HEK293 (cell line): ENCODE measurements at regions not wholly inside any gene's neighbourhood (a gene's known extent, or its start where the extent isn't known, plus 50 kb on each side); places are given as distances from the start of the nearest gene placed in this dataset.
"Not testable (repeated sequence)": the region's sequence is repeated elsewhere in the genome, so short reads cannot be mapped to it uniquely, and the experiment has no call there.

Experiments used
- CTCF ChIA-PET: fragments of 350-600 bp; formaldehyde crosslinking; extraction: SDS; loops from one replicate; lab custom pipeline; 2021; ENCODE audit warnings: antibody characterized with exemption; lab: Yijun Ruan, JAX
- POLR2A ChIA-PET: fragments of 300-600 bp; formaldehyde crosslinking; extraction: SDS; loops from one replicate; lab custom pipeline; 2020; ENCODE audit warnings: antibody characterized with exemption, inconsistent platforms; lab: Yijun Ruan, JAX
- H3K27ac ChIP-seq: fragments of 200-500 bp; sonication (Bioruptor generic); 2 replicates; pipeline ENCODE4 v1.5.1; 2014; ENCODE audit warnings: low read depth, low read length, control low read depth, inconsistent platforms; ENCODE audit errors: extremely low read depth
- H3K36me3 ChIP-seq, 2 experiments: fragments of 200-500 bp in 1 of 2; sonication (Bioruptor generic) in 1 of 2; 1 replicate in 1 of 2; 2 replicates in 1 of 2; pipeline ENCODE4 v1.5.1; 2014 to 2017; ENCODE audit warnings: inconsistent platforms in 2 of 2, low read length in 2 of 2; ENCODE audit not compliant: control insufficient read depth in 2 of 2, insufficient read depth in 1 of 2
- H3K4me1 ChIP-seq: fragments of 200-500 bp; sonication (Bioruptor generic); 2 replicates; pipeline ENCODE4 v1.5.1; 2014; ENCODE audit warnings: mild to moderate bottlenecking, low read length, inconsistent platforms; ENCODE audit not compliant: control insufficient read depth, insufficient read depth
- H3K4me3 ChIP-seq: 2 replicates; pipeline ENCODE4 v1.5.1; 2011; ENCODE audit warnings: low read depth, mild to moderate bottlenecking, control low read depth, low read length, moderate library complexity
- H3K9me3 ChIP-seq: fragments of 200-500 bp; sonication (Bioruptor generic); 2 replicates; pipeline ENCODE4 v1.5.1; 2014; ENCODE audit warnings: low read depth, low read length, inconsistent platforms; ENCODE audit not compliant: control insufficient read depth, insufficient read depth

GRCh38 chr15:20060838-20061237 lies 480.8 kb downstream of the GOLGA6L6 start:
- H3K36me3 ChIP-seq, H3K27ac ChIP-seq, CTCF ChIA-PET, H3K4me3 ChIP-seq, H3K9me3 ChIP-seq, POLR2A ChIA-PET, H3K4me1 ChIP-seq: not testable (repeated sequence)

GRCh38 chr15:20056871-20057270 lies 484.7 kb downstream of the GOLGA6L6 start:
- CTCF ChIA-PET, H3K27ac ChIP-seq, POLR2A ChIA-PET, H3K36me3 ChIP-seq, H3K9me3 ChIP-seq, H3K4me1 ChIP-seq, H3K4me3 ChIP-seq: not testable (repeated sequence)

- CTCF ChIA-PET, H3K4me1 ChIP-seq, H3K4me3 ChIP-seq, POLR2A ChIA-PET, H3K9me3 ChIP-seq, H3K36me3 ChIP-seq, H3K27ac ChIP-seq: not testable (repeated sequence)
These were observed 485.7 kb downstream of the GOLGA6L6 start for GRCh38 chr15:20055921-20056320.

GRCh38 chr15:20048189-20048588 lies 493.4 kb downstream of the GOLGA6L6 start:
- H3K4me1 ChIP-seq, POLR2A ChIA-PET, H3K27ac ChIP-seq, H3K4me3 ChIP-seq, H3K36me3 ChIP-seq, CTCF ChIA-PET, H3K9me3 ChIP-seq: not testable (repeated sequence)

GRCh38 chr15:20045165-20045564 lies 496.4 kb downstream of the GOLGA6L6 start:
- H3K9me3 ChIP-seq, H3K4me3 ChIP-seq, H3K4me1 ChIP-seq, H3K36me3 ChIP-seq, CTCF ChIA-PET, H3K27ac ChIP-seq, POLR2A ChIA-PET: not testable (repeated sequence)

GRCh38 chr15:20040691-20041090 lies 500.9 kb downstream of the GOLGA6L6 start:
- POLR2A ChIA-PET, H3K27ac ChIP-seq, H3K36me3 ChIP-seq, H3K4me3 ChIP-seq, CTCF ChIA-PET, H3K9me3 ChIP-seq, H3K4me1 ChIP-seq: not testable (repeated sequence)

- POLR2A ChIA-PET, H3K36me3 ChIP-seq, H3K4me1 ChIP-seq, H3K4me3 ChIP-seq, H3K9me3 ChIP-seq, H3K27ac ChIP-seq, CTCF ChIA-PET: not testable (repeated sequence)
These were observed 516.6 kb downstream of the GOLGA6L6 start for GRCh38 chr15:20025040-20025439.

GRCh38 chr15:20022349-20022748 lies 519.3 kb downstream of the GOLGA6L6 start:
- H3K36me3 ChIP-seq, H3K9me3 ChIP-seq, H3K4me3 ChIP-seq, CTCF ChIA-PET, POLR2A ChIA-PET, H3K4me1 ChIP-seq, H3K27ac ChIP-seq: not testable (repeated sequence)

GRCh38 chr15:20021351-20021750 lies 520.2 kb downstream of the GOLGA6L6 start:
- H3K27ac ChIP-seq, H3K9me3 ChIP-seq, H3K36me3 ChIP-seq, POLR2A ChIA-PET, H3K4me1 ChIP-seq, H3K4me3 ChIP-seq, CTCF ChIA-PET: not testable (repeated sequence)

- H3K36me3 ChIP-seq, H3K4me3 ChIP-seq, H3K27ac ChIP-seq, POLR2A ChIA-PET, H3K9me3 ChIP-seq, H3K4me1 ChIP-seq, CTCF ChIA-PET: not testable (repeated sequence)
These were observed 521.0 kb downstream of the GOLGA6L6 start for GRCh38 chr15:20020588-20020987.

- POLR2A ChIA-PET, H3K27ac ChIP-seq, H3K36me3 ChIP-seq, H3K4me1 ChIP-seq, CTCF ChIA-PET, H3K9me3 ChIP-seq, H3K4me3 ChIP-seq: not testable (repeated sequence)
These were observed 521.8 kb downstream of the GOLGA6L6 start for GRCh38 chr15:20019758-20020157.

- POLR2A ChIA-PET, H3K4me3 ChIP-seq, H3K4me1 ChIP-seq, H3K9me3 ChIP-seq, H3K36me3 ChIP-seq, CTCF ChIA-PET, H3K27ac ChIP-seq: not testable (repeated sequence)
These were observed 524.0 kb downstream of the GOLGA6L6 start for GRCh38 chr15:20017581-20017980.
